Endothelial cell of umbilical vein (primary cell): ENCODE measurements at regions not wholly inside any gene's neighbourhood (a gene's known extent, or its start where the extent isn't known, plus 50 kb on each side); places are given as distances from the start of the nearest gene placed in this dataset.

ENCODE experiments used
- BruUV-seq: library from RNA; stranded (reverse); fragments of 400-500 nt; replicated peaks from 2 replicates; lab custom pipeline; 2021; lab: Mats Ljungman, UMichigan
- CTCF ChIA-PET: fragments of 300-600, 350-600 bp; sonication (Branson Sonifier 250); formaldehyde crosslinking; loops from one replicate; lab custom pipeline; 2021; ENCODE audit warnings: antibody characterized with exemption, inconsistent platforms; lab: Charles Lee
- POLR2A ChIA-PET: fragments of 300-600, 350-600 bp; sonication (Branson Sonifier 250); formaldehyde crosslinking; loops from one replicate; lab custom pipeline; 2021; ENCODE audit warnings: antibody characterized with exemption, inconsistent platforms; lab: Charles Lee
- DNase-seq: peaks from one replicate; pipeline ENCODE4 v3.0.0-alpha.2; 2011; ENCODE audit warnings: low read depth, low spot score
- FAIRE-seq: peaks from 2 replicates; lab custom pipeline; 2011; peaks lifted over from hg19 to GRCh38; lab: Jason Lieb, UNC
- H2AFZ ChIP-seq: 2 replicates; pipeline ENCODE4 v1.6.0; 2012; ENCODE audit warnings: low read depth, low read length, control low read depth, inconsistent platforms
- H3K27ac ChIP-seq: 2 replicates; pipeline ENCODE4 v1.5.1; 2011; ENCODE audit warnings: low read depth, mild to moderate bottlenecking, control low read depth, low read length, moderate library complexity; ENCODE audit not compliant: insufficient read depth
- H3K27me3 ChIP-seq, 2 experiments: 2 replicates each; pipeline versions ENCODE4 v1.6.0 to v1.6.1; 2011; ENCODE audit warnings: low read length in 2 of 2, mixed read lengths in 1 of 2; ENCODE audit not compliant: control insufficient read depth in 2 of 2, insufficient read depth in 2 of 2
- H3K36me3 ChIP-seq, 2 experiments: 2 replicates in 1 of 2; 3 replicates in 1 of 2; pipeline ENCODE4 v1.5.1; 2011; ENCODE audit warnings: low read length in 2 of 2, mild to moderate bottlenecking in 1 of 2, moderate library complexity in 1 of 2; ENCODE audit not compliant: control insufficient read depth in 2 of 2, insufficient read depth in 2 of 2; ENCODE audit errors: extremely low read depth in 1 of 2
- H3K4me1 ChIP-seq: 3 replicates; pipeline ENCODE4 v1.5.1; 2011; ENCODE audit warnings: mild to moderate bottlenecking, low read length; ENCODE audit not compliant: control insufficient read depth, insufficient read depth; ENCODE audit errors: extremely low read depth
- H3K4me2 ChIP-seq: 2 replicates; pipeline ENCODE4 v1.6.1; 2011; ENCODE audit warnings: low read length, control low read depth, mixed read lengths; ENCODE audit not compliant: insufficient read depth
- H3K4me3 ChIP-seq, 3 experiments: fragments of 200-600 bp in 1 of 3; sonication (generic), shearing (Covaris generic) in 1 of 3; replicated peaks in 1 of 3; 2 replicates each; pipeline ENCODE4 v1.5.1; 2011 to 2016; ENCODE audit warnings: control low read depth in 3 of 3, low read length in 3 of 3, mild to moderate bottlenecking in 2 of 3, inconsistent platforms in 1 of 3, low read depth in 1 of 3, moderate library complexity in 1 of 3; ENCODE audit not compliant: insufficient read depth in 1 of 3
- H3K79me2 ChIP-seq: 2 replicates; pipeline ENCODE4 v1.6.0; 2012; ENCODE audit warnings: low read length, inconsistent platforms; ENCODE audit not compliant: control insufficient read depth, insufficient read depth
- H3K9ac ChIP-seq: replicated peaks from 2 replicates; pipeline ENCODE3; 2011; ENCODE audit warnings: low read length, control low read depth; ENCODE audit not compliant: insufficient read depth; ENCODE audit errors: extremely low read depth
- H3K9me1 ChIP-seq: replicated peaks from 3 replicates; pipeline ENCODE4 v1.6.0; 2011; ENCODE audit warnings: mild to moderate bottlenecking, low read length; ENCODE audit not compliant: control insufficient read depth, insufficient read depth; ENCODE audit errors: extremely low read depth
- H3K9me3 ChIP-seq: replicated peaks from 2 replicates; pipeline ENCODE4 v1.5.1; 2012; ENCODE audit warnings: low read length, inconsistent platforms; ENCODE audit not compliant: control insufficient read depth, insufficient read depth
- H4K20me1 ChIP-seq: replicated peaks from 2 replicates; pipeline ENCODE3; 2011; ENCODE audit warnings: mild to moderate bottlenecking, low read length; ENCODE audit not compliant: control insufficient read depth, insufficient read depth; ENCODE audit errors: extremely low read depth
- EZH2 ChIP-seq: IDR thresholded peaks from 2 replicates; pipeline ENCODE4 v1.6.1; 2012; ENCODE audit warnings: borderline replicate concordance, low read depth, mild to moderate bottlenecking, moderate library complexity, low read length, inconsistent platforms; ENCODE audit not compliant: severe bottlenecking
- FOS ChIP-seq: IDR thresholded peaks from 2 replicates; pipeline ENCODE4 v1.6.1; 2011; ENCODE audit warnings: mild to moderate bottlenecking, low read length, moderate library complexity, borderline replicate concordance; ENCODE audit not compliant: insufficient read depth
- JUN ChIP-seq: IDR thresholded peaks from 2 replicates; pipeline ENCODE4 v1.6.1; 2011; ENCODE audit warnings: borderline replicate concordance, low read depth; ENCODE audit not compliant: insufficient read length, insufficient read depth
- MAX ChIP-seq: IDR thresholded peaks from 2 replicates; pipeline ENCODE4 v1.6.1; 2011; ENCODE audit not compliant: insufficient read depth, insufficient read length
- MYC ChIP-seq: IDR thresholded peaks from one replicate; pipeline ENCODE4 v1.6.1; 2011; ENCODE audit warnings: mild to moderate bottlenecking, low read depth, low read length
- POLR2A ChIP-seq: IDR thresholded peaks from 2 replicates; pipeline ENCODE4 v1.6.1; 2012; ENCODE audit warnings: low read depth, mild to moderate bottlenecking, control low read depth, low read length
- POLR2AphosphoS5 ChIP-seq: IDR thresholded peaks from 2 replicates; pipeline ENCODE4 v1.6.1; 2012; ENCODE audit warnings: low read depth, mild to moderate bottlenecking, control low read depth, low read length, moderate library complexity; ENCODE audit not compliant: insufficient read depth
- dilution Hi-C: fragments of 300-500 bp; cut with MboI; formaldehyde crosslinking; loops from one replicate; pipeline ENCODE4 v1.15.0; 2019; ENCODE audit warnings: low sequenced_read_pairs; ENCODE audit not compliant: extremely low pct_ligation_motif_present
- intact Hi-C: fragments of 100-400 bp; cut with micrococcal nuclease; formaldehyde crosslinking; loops from one replicate; pipeline ENCODE4 v1.10.0; 2022
- TF ChIP-seq, protein P1 (sequence below), 2 donors: IDR thresholded peaks; 1 replicate in 1 of 2; 2 replicates in 1 of 2; pipeline ENCODE4 v1.5.1; 2011; ENCODE audit warnings: low read length in 2 of 2, mild to moderate bottlenecking in 2 of 2, moderate library complexity in 2 of 2, control low read depth in 1 of 2, inconsistent platforms in 1 of 2, low read depth in 1 of 2; ENCODE audit not compliant: insufficient read depth in 1 of 2; ENCODE audit errors: extremely low read depth in 1 of 2

DNA sequence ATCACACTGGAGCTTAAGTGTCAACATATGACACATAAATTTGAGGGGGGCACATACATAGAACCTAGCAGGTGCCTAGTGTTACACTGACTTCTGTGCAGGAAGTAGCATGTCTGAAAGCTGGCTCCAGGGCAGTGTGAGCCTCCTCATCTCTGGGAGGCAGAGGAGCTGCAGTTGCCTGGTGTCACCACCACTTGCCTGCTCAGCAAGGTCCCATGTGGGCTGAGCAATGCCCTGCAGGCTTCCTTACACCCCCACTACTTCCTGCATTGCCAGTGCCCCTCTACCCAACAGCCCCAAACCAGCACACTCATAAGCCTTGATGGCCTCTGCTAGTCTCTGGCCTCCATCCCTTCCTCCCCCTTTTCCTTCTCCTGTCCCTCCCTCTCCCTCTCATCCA lies 165.8 kb downstream of the BUD13 start:
- Histone ChIP-seq H3K4me1 (peaks cover 6% of the 10 kb centered on the region), H3K9me3 (no peaks in the 10 kb centered on the region), H3K9ac (no peak overlapping the region), H2AFZ (no peak overlapping the region), H3K36me3 (no peaks in the 10 kb centered on the region), H3K4me3 (no peak overlapping the region), H3K79me2 (no peaks in the 10 kb centered on the region), H3K4me2 (no peak overlapping the region), H3K27ac (no peak overlapping the region), H3K27me3 (no peaks in the 10 kb centered on the region), H4K20me1 (no peaks in the 10 kb centered on the region), H3K9me1 (no peaks in the 10 kb centered on the region)
- dilution Hi-C loops: no loop called here
- DNase-seq (no peak), FAIRE-seq (no peak)
- intact Hi-C loops: no loop called here
- BruUV-seq: no TSS peak
- TF ChIP-seq FOS: no peak
- no peak for TF ChIP-seq MYC
- no peak for TF ChIP-seq MAX
- no peak for TF ChIP-seq POLR2A
- TF ChIP-seq, protein P1, sequence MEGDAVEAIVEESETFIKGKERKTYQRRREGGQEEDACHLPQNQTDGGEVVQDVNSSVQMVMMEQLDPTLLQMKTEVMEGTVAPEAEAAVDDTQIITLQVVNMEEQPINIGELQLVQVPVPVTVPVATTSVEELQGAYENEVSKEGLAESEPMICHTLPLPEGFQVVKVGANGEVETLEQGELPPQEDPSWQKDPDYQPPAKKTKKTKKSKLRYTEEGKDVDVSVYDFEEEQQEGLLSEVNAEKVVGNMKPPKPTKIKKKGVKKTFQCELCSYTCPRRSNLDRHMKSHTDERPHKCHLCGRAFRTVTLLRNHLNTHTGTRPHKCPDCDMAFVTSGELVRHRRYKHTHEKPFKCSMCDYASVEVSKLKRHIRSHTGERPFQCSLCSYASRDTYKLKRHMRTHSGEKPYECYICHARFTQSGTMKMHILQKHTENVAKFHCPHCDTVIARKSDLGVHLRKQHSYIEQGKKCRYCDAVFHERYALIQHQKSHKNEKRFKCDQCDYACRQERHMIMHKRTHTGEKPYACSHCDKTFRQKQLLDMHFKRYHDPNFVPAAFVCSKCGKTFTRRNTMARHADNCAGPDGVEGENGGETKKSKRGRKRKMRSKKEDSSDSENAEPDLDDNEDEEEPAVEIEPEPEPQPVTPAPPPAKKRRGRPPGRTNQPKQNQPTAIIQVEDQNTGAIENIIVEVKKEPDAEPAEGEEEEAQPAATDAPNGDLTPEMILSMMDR (IDR thresholded peaks at IDR 0.05; ENCODE audit: extremely low read depth in 1 of 2, insufficient read depth in 1 of 2, low read depth in 1 of 2, low read length in 2 of 2): no peak
- no peak for TF ChIP-seq JUN
- TF ChIP-seq POLR2AphosphoS5: no peak
- no peak for TF ChIP-seq EZH2
- ChIA-PET CTCF (interaction anchor here (1.2 kb wide), 1 partner anchor 93 kb away, joined by 4 read pairs; no protein-coding TSS in a partner anchor), POLR2A (no interaction called here)
